ENCODE measurements at regions not wholly inside any gene's neighbourhood (a gene's known extent, or its start where the extent isn't known, plus 50 kb on each side); places are given as distances from the start of the nearest gene placed in this dataset.
"Not testable (repeated sequence)": the region's sequence is repeated elsewhere in the genome, so short reads cannot be mapped to it uniquely, and the experiment has no call there.

- no peaks in the 10 kb centered on the region for H3K36me3 ChIP-seq (replicated peaks in 1 of 2)
- no peak overlapping the region for H3K4me3 ChIP-seq
- DNase-seq: no peak
- intact Hi-C loops (cut with DNase I): no loop called here
- no peaks in the 10 kb centered on the region for H3K9me3 ChIP-seq (replicated peaks in 1 of 3)
- H3K27ac ChIP-seq: no peak overlapping the region
- 74 to 84% (median 76%) methylated on average over 5 of the region's 5 CpGs for WGBS, 4 donors
- no peaks in the 10 kb centered on the region for H3K27me3 ChIP-seq
- TF ChIP-seq CTCF (IDR thresholded peaks at IDR 0.05) (no peak), POLR2A (IDR thresholded peaks at IDR 0.05) (no peak)
- no peaks in the 10 kb centered on the region for H3K4me1 ChIP-seq (replicated peaks in 1 of 2)
Measured at GRCh38 chr15:87740655-87741344, 515.7 kb downstream of the NTRK3 start.

GRCh38 chr15:87739866-87740265 lies 516.7 kb downstream of the NTRK3 start:
- Histone ChIP-seq H3K36me3 (replicated peaks in 1 of 2) (no peaks in the 10 kb centered on the region), H3K9me3 (replicated peaks in 1 of 3) (no peaks in the 10 kb centered on the region), H3K4me1 (replicated peaks in 1 of 2) (no peaks in the 10 kb centered on the region), H3K27ac (no peak overlapping the region), H3K27me3 (no peaks in the 10 kb centered on the region), H3K4me3 (no peak overlapping the region)
- intact Hi-C loops (cut with DNase I): no loop called here
- no peak for DNase-seq
- WGBS, 4 donors: 64 to 78% (median 69%) methylated on average over 2 of the region's 2 CpGs
- TF ChIP-seq CTCF (IDR thresholded peaks at IDR 0.05) (no peak), POLR2A (IDR thresholded peaks at IDR 0.05) (no peak)

- Histone ChIP-seq H3K27ac (no peak overlapping the region), H3K4me1 (replicated peaks in 1 of 2) (no peaks in the 10 kb centered on the region), H3K27me3 (no peaks in the 10 kb centered on the region), H3K9me3 (replicated peaks in 1 of 3) (no peaks in the 10 kb centered on the region), H3K4me3 (no peak overlapping the region), H3K36me3 (replicated peaks in 1 of 2) (no peaks in the 10 kb centered on the region)
- TF ChIP-seq POLR2A (IDR thresholded peaks at IDR 0.05) (no peak), CTCF (IDR thresholded peaks at IDR 0.05) (no peak)
- no peak for DNase-seq
- WGBS, 4 donors: 77 to 83% (median 82%) methylated on average over 4 of the region's 4 CpGs
- intact Hi-C loops (cut with DNase I): no loop called here
Measured at GRCh38 chr15:87739081-87739480, 517.5 kb downstream of the NTRK3 start.

- H3K27me3 ChIP-seq; H3K36me3 ChIP-seq (replicated peaks in 1 of 2); DNase-seq; H3K9me3 ChIP-seq (replicated peaks in 1 of 3); H3K4me3 ChIP-seq; intact Hi-C loops (cut with DNase I); H3K4me1 ChIP-seq (replicated peaks in 1 of 2); H3K27ac ChIP-seq: not testable (repeated sequence)
- WGBS, 4 donors: 79 to 91% (median 86%) methylated on average over 4 of the region's 4 CpGs
Measured at GRCh38 chr15:87737460-87737859, 519.1 kb downstream of the NTRK3 start.

GRCh38 chr15:87736891-87737389 lies 519.6 kb downstream of the NTRK3 start:
- intact Hi-C loops (cut with DNase I): no loop called here
- TF ChIP-seq CTCF (IDR thresholded peaks at IDR 0.05): no peak
- no peak for DNase-seq
- Histone ChIP-seq H3K4me1 (replicated peaks in 1 of 2) (no peaks in the 10 kb centered on the region), H3K9me3 (replicated peaks in 1 of 3) (no peaks in the 10 kb centered on the region), H3K27me3 (no peaks in the 10 kb centered on the region), H3K36me3 (replicated peaks in 1 of 2) (no peaks in the 10 kb centered on the region), H3K4me3 (no peak overlapping the region), H3K27ac (no peak overlapping the region)
- 69 to 76% (median 73%) methylated on average over 4 of the region's 4 CpGs for WGBS, 4 donors
